GM12873 (cell line): ENCODE measurements at regions not wholly inside any gene's neighbourhood (a gene's known extent, or its start where the extent isn't known, plus 50 kb on each side); places are given as distances from the start of the nearest gene placed in this dataset.

Experiments used
- CTCF ChIP-seq: IDR thresholded peaks from 2 replicates; pipeline ENCODE4 v1.5.1; 2012; ENCODE audit warnings: low read depth, mild to moderate bottlenecking, moderate library complexity, low read length, control low read depth; ENCODE audit not compliant: insufficient read depth; ENCODE audit errors: missing control alignments

GRCh38 chr18:43668866-43669265 lies 391.6 kb upstream of the SYT4 start:
- no peak for TF ChIP-seq CTCF

GRCh38 chr18:43671431-43671830 lies 394.1 kb upstream of the SYT4 start:
- no peak for TF ChIP-seq CTCF

GRCh38 chr18:43680096-43680495 lies 402.8 kb upstream of the SYT4 start:
- TF ChIP-seq CTCF: no peak

DNA sequence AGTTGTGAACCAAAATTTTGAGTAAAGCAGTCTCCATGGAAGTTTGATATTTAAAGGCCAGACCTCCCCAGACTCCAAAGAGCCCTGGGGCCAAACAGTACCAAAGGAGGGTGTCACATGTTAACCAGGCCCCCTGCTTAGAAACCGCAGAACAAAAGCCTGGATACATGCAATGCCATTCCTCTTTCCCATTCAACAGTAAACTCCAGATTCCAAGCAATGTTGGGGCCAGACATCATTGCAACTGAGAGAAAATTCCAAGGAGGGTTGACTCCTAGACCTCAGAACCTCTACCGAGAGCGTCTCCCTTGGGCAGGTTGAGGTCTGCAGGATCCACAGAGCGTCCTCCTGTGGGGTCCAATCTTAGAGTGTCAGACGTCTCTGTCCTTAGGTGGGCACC lies 404.4 kb upstream of the SYT4 start:
- no peak for TF ChIP-seq CTCF

DNA sequence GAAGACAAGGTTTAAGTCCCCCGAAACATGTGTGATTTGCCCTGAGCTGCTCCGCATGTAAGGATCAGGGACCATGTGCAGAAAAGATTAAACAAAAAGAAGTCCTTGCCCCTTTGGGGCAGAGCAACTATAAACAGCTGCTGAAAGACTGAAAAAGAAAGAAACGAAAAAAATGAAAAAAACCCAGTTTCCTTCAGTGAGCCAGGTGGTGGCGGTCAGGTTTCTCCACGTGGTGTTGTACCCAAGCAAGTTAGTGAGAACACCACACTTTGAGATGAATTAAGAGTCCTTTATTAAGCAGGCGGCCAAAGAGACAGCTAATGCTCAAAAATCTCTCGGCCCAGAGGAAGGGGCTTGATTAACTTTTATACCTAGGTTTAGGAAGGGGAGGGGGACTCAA lies 404.9 kb upstream of the SYT4 start:
- TF ChIP-seq CTCF: no peak

- no peak for TF ChIP-seq CTCF
Observed at GRCh38 chr18:43686709-43687108, 409.4 kb upstream of the SYT4 start.

DNA sequence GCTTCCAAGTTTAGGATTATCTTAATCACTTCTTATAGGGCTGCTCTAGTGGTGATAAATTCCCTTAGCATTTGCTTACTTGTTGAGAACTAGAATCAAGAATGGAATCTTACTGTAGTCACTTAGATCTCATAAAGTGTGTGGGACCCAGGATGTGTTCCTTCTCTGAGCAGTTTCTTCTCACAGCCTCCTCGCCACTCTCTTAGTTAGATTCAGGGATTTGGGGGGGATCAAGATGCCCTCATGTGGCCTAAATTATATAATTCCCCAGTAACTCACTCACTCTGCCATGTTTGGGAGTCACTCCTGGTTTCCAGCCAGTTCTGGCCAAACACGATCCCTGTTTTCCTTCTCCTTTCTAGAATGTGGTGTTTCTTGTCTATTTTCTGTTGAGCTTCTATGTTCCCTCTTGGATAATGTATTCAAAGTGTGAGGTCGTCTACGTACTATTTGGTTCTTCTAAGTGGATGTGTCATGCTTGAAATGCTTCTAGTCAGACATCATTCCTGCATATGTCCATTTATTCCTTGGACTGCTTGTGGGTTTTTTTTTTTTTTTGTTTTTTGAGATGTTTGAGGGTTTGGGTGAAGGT lies 414.9 kb upstream of the SYT4 start:
- no peak for TF ChIP-seq CTCF
